GM12892 (cell line): ENCODE measurements at regions not wholly inside any gene's neighbourhood (a gene's known extent, or its start where the extent isn't known, plus 50 kb on each side); places are given as distances from the start of the nearest gene placed in this dataset.

Experiments used
- POLR2A ChIP-seq: IDR thresholded peaks from 2 replicates; pipeline ENCODE4 v1.6.1; 2011; ENCODE audit warnings: low read depth, low read length, control low read depth
- POLR2AphosphoS5 ChIP-seq: IDR thresholded peaks from 2 replicates; pipeline ENCODE4 v1.6.1; 2011; ENCODE audit warnings: low read depth, low read length, control low read depth
- TAF1 ChIP-seq: IDR thresholded peaks from 2 replicates; pipeline ENCODE4 v1.6.1; 2011; ENCODE audit warnings: low read depth, mild to moderate bottlenecking, control low read depth, low read length, borderline replicate concordance

DNA sequence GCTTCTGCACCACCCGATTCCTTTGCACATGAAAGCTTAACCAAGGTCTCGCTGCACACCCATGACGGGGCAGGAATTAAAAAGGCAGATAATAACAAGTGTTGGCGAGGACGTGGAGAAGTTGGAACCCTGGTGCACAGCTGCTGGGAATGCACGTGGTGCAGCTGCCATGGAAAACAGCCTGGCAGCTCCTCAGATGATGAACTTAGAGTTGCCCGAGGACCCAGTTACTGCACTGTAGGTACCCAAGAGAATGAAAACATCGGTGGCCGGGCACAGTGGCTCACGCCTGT, 211.6 kb upstream of the CIBAR2 start:
- no peak for TF ChIP-seq POLR2A
- TF ChIP-seq TAF1, result no peak
- no peak for TF ChIP-seq POLR2AphosphoS5
